ENCODE measurements at regions not wholly inside any gene's neighbourhood (a gene's known extent, or its start where the extent isn't known, plus 50 kb on each side); places are given as distances from the start of the nearest gene placed in this dataset.
A peak's percentile ranks its signal among the peaks of the same experiment; 100 is the strongest.

DNA sequence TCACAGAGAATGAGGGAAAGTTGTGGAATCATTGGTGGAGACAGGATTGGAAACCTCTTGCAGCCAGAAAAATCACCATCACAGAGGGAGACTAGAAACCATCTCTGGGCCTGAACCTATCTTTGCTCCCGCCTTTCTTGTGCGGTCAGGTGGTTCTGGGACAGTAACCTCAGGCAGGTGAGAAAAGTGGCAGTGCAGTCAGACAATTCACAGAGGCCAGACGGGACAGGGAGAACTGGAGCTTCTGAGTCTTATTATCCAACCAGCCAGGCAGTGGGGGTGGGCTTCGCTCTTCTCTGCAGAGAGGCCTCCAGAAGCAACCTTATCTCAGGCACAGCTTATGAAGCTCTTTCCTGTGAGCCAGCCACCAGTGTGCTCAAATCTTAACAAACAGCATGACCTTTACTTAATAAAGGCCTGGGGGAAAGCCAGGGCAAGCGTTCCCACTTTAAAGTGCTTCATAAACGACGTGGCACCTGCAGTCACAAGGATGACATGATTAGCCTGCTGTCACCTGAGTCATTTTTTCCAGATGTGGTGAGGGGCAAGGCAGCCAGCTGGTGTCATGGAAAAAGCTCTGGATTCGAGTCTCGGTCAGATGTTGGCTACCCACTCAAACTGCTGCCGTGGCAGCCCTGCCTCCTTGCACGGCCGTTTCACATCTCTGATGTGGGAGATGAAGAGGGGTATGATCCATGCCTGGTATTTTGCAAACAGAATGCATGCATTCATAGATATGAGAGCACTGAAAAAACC is 109.7 kb downstream of the B3GNT2 start:
- TF ChIP-seq, protein P1, sequence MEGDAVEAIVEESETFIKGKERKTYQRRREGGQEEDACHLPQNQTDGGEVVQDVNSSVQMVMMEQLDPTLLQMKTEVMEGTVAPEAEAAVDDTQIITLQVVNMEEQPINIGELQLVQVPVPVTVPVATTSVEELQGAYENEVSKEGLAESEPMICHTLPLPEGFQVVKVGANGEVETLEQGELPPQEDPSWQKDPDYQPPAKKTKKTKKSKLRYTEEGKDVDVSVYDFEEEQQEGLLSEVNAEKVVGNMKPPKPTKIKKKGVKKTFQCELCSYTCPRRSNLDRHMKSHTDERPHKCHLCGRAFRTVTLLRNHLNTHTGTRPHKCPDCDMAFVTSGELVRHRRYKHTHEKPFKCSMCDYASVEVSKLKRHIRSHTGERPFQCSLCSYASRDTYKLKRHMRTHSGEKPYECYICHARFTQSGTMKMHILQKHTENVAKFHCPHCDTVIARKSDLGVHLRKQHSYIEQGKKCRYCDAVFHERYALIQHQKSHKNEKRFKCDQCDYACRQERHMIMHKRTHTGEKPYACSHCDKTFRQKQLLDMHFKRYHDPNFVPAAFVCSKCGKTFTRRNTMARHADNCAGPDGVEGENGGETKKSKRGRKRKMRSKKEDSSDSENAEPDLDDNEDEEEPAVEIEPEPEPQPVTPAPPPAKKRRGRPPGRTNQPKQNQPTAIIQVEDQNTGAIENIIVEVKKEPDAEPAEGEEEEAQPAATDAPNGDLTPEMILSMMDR (IDR thresholded peaks at IDR 0.05) = no peak
- TF ChIP-seq POLR2A (IDR thresholded peaks at IDR 0.05) = no peak
- Histone ChIP-seq H3K9me3 (no peaks in the 10 kb centered on the region), H3K27me3 (no peaks in the 10 kb centered on the region), H3K4me3 (no peak overlapping the region), H3K4me1 (peaks cover 0 to 24% of the 10 kb centered on the region in 2 donors), H3K27ac (peak overlapping the region; percentile 74 to 93), H3K36me3 (no peaks in the 10 kb centered on the region)
- no peak for DNase-seq (ENCODE audit: low spot score in 2 of 2)
- intact Hi-C loops (cut with DNase I; ENCODE audit: low total_unique reads) = no loop called here

DNA sequence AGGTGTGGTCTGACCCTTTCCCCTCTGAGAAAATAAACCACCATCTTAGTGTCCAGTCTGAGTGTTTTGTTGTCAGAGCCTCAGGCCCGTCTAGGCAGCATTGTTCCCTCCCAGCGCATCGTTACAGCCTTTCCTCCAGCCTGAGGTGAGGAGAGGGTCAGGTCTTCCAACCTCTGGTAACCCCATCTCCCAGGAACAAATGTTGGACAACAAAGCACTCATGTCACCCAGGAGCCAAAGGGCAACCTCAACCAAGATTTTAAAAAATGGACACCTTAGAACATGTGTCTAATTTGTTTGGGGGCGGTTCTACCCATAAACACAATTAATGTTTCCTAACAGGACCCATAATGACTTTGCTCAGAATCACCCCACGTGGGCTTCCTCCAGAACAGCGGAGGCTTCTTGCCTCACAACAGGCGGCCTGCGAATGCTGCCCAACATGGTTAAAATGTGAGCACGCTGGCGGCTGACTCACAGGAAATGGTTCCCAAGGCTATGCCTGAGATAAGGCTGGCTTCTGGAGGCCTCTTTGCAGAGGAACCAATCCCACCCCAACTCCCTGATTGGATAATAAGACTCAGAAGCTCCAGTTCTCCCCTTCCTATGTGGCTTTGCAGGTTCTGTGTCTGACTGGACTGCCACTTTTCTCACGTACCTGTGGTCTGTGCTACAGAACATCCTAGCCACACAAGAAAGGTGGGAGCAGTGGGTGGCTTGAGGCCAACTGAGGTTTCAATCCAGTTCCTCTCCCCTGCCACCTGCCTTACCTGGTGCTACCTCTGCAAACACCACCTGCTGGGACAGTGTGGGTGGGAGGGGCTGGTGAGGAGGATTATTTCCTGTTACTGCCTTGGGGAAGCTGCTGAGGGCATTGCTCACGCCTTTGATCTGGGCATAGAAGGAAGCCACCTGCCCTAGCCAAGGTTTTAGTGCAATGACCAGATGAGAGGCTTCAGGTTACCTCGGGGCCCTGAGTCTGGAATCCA is 108.8 kb downstream of the B3GNT2 start:
- H3K4me3 ChIP-seq = no peak overlapping the region
- peak overlapping the region; percentile 74 to 93 for H3K27ac ChIP-seq
- no peaks in the 10 kb centered on the region for H3K9me3 ChIP-seq
- no peaks in the 10 kb centered on the region for H3K36me3 ChIP-seq
- TF ChIP-seq, protein P1 (IDR thresholded peaks at IDR 0.05) = no peak
- TF ChIP-seq POLR2A (IDR thresholded peaks at IDR 0.05) (no peak), POLR2AphosphoS5 (IDR thresholded peaks at IDR 0.05) (peak in 1 of 3 donors; percentile 46)
- peaks cover 0 to 24% of the 10 kb centered on the region in 2 donors for H3K4me1 ChIP-seq
- intact Hi-C loops (cut with DNase I; ENCODE audit: low total_unique reads) = no loop called here
- no peaks in the 10 kb centered on the region for H3K27me3 ChIP-seq
- DNase-seq (ENCODE audit: low spot score in 2 of 2) = peak; percentile 58 to 70

DNA sequence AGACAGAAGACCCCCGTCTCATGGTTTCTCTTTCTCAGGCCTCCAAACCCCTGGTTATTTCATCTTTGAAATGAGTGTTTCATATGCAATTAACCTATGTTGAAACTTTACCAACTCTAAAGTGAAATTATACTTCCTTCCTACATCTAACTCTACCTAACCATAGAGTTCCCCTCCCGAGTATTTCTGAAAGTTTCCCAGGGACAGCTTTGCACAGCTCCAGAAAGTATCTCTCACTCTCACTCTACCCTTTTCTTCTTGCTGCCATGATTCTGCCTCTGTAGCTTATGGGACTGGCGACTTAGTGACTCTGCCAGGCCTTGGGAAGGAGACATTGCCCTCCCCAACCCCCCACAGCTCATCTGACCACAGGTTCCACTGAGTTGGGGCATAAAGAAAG is 107.9 kb downstream of the B3GNT2 start:
- DNase-seq (ENCODE audit: low spot score in 2 of 2) = no peak
- no peak for TF ChIP-seq POLR2AphosphoS5 (IDR thresholded peaks at IDR 0.05)
- TF ChIP-seq POLR2A (IDR thresholded peaks at IDR 0.05) = no peak
- TF ChIP-seq, protein P1 (IDR thresholded peaks at IDR 0.05) = no peak
- H3K27ac ChIP-seq = peak overlapping the region; percentile 74 to 93
- intact Hi-C loops (cut with DNase I; ENCODE audit: low total_unique reads) = no loop called here
- peaks cover 0 to 24% of the 10 kb centered on the region in 2 donors for H3K4me1 ChIP-seq
- H3K36me3 ChIP-seq = no peaks in the 10 kb centered on the region
- H3K4me3 ChIP-seq = no peak overlapping the region
- no peaks in the 10 kb centered on the region for H3K9me3 ChIP-seq
- H3K27me3 ChIP-seq = no peaks in the 10 kb centered on the region

DNA sequence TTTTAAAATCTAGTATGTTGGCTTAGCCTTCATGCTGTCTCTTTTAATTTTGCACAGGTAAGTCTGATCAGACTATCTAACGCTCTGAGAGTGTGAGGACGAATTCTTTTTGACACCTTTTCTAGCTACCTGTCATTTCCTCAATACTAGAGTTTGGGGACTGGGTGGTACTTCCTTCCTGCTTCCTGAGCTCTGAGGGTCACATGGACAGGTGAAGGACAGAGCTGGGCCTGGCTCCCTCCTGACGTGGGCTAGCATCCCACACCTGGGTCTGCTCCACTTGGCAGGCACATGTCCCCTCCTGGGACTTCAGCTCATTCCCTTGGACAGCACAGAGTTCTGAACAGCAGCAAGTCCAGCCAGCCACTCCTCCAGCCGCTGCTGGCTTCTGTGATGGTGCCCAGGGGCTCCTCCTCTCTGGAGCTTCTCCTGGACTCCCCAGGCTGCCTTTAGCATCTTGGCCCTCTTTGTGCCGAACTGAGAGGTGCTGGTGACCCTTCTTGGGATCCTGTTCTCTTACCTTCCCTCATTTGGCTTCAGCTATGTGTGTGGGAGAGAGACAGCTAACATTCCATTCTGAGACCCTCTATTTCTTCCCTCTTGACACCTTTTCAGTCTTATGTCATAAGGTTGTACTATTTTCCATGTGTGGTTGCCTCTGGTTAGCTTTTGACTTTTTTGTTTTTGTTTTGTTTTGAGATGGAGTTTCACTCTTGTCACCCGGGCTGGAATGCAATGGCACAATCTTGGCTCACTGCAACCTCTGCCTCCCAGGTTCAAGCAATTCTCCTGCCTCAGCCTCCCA is 106.9 kb downstream of the B3GNT2 start:
- H3K4me3 ChIP-seq = no peak overlapping the region
- H3K4me1 ChIP-seq = peaks cover 0 to 18% of the 10 kb centered on the region in 2 donors
- H3K27me3 ChIP-seq = no peaks in the 10 kb centered on the region
- intact Hi-C loops (cut with DNase I; ENCODE audit: low total_unique reads) = no loop called here
- no peak for DNase-seq (ENCODE audit: low spot score in 2 of 2)
- TF ChIP-seq POLR2A (IDR thresholded peaks at IDR 0.05) = no peak
- TF ChIP-seq, protein P1 (IDR thresholded peaks at IDR 0.05) = no peak
- no peak for TF ChIP-seq POLR2AphosphoS5 (IDR thresholded peaks at IDR 0.05)
- no peak overlapping the region for H3K27ac ChIP-seq
- no peaks in the 10 kb centered on the region for H3K9me3 ChIP-seq
- no peaks in the 10 kb centered on the region for H3K36me3 ChIP-seq

Measured in breast epithelium (tissue), 4 donors.